Body of pancreas (tissue), 4 donors: ENCODE measurements at regions not wholly inside any gene's neighbourhood (a gene's known extent, or its start where the extent isn't known, plus 50 kb on each side); places are given as distances from the start of the nearest gene placed in this dataset.

Source experiments
- ATAC-seq: fragments of 150-250 bp; one replicate; pipeline ENCODE4 v1.9.1; 2016
- DNase-seq, 4 donors: peaks; one replicate each; pipeline ENCODE4 v3.0.0-alpha.2; 2019
- H3K27ac ChIP-seq, 4 donors: fragments of 200-600 bp; sonication (generic); 1 replicate in 3 of 4; 2 replicates in 1 of 4; pipeline versions ENCODE4 v1.5.1 to v1.6.1; 2016 to 2019; ENCODE audit warnings: mild to moderate bottlenecking in 1 of 4, mixed read lengths in 1 of 4, moderate library complexity in 1 of 4
- H3K27me3 ChIP-seq, 2 donors: fragments of 200-600 bp; sonication (generic); one replicate each; pipeline ENCODE4 v1.6.0; 2016; ENCODE audit warnings: mild to moderate bottlenecking in 1 of 2
- H3K36me3 ChIP-seq, 2 donors: fragments of 200-600 bp; sonication (generic); replicated peaks in 1 of 2; 2 replicates each; pipeline ENCODE4 v1.5.1; 2016; ENCODE audit warnings: low read depth in 2 of 2; ENCODE audit not compliant: insufficient read depth in 1 of 2
- H3K4me1 ChIP-seq: fragments of 200-600 bp; sonication (generic); one replicate; pipeline ENCODE4 v1.6.0; 2016
- H3K4me3 ChIP-seq, 2 donors: fragments of 200-600 bp; sonication (generic); 1 replicate in 1 of 2; 2 replicates in 1 of 2; pipeline ENCODE4 v1.5.1; 2016 to 2019
- H3K9me3 ChIP-seq, 3 donors: fragments of 200-600 bp; sonication (generic); 1 replicate in 2 of 3; 2 replicates in 1 of 3; pipeline ENCODE4 v1.5.1; 2016
- CTCF ChIP-seq, 7 experiments: fragments of 450-650 bp in 4 of 7; fragments of 200-600 bp in 3 of 7; sonication (generic) in 3 of 7; IDR thresholded peaks; one replicate each; pipeline ENCODE4 v1.5.1; 2016 to 2019; ENCODE audit warnings: antibody characterized with exemption in 7 of 7
- POLR2A ChIP-seq, 3 donors: fragments of 450-650 bp; IDR thresholded peaks; one replicate each; pipeline ENCODE4 v1.6.1; 2016; ENCODE audit warnings: antibody characterized with exemption in 3 of 3, mild to moderate bottlenecking in 2 of 3
- WGBS, 2 donors: methylation state at CpG; one replicate each; pipeline ENCODE4 v1.1.5; 2017; 5-methylcytosine and 5-hydroxymethylcytosine counted together
- intact Hi-C: fragments of 100-400 bp; cut with DNase I; formaldehyde crosslinking; loops from one replicate; pipeline ENCODE4 v1.15.1; 2023

- intact Hi-C loops = no loop called here
- no peaks in the 10 kb centered on the region for H3K4me1 ChIP-seq
- WGBS, 2 donors = 46 to 65% methylated on average over 3 to 11 of the region's 11 CpGs
Observed at GRCh38 chr5:141762316-141762715, 80.3 kb upstream of the ARAP3 start.

GRCh38 chr5:141760753-141761152 lies 78.7 kb upstream of the ARAP3 start:
- ATAC-seq = no peak
- intact Hi-C loops = no loop called here
- Histone ChIP-seq H3K9me3 (no peaks in the 10 kb centered on the region), H3K4me1 (no peaks in the 10 kb centered on the region), H3K27me3 (no peaks in the 10 kb centered on the region), H3K27ac (no peak overlapping the region), H3K36me3 (no peaks in the 10 kb centered on the region), H3K4me3 (no peak overlapping the region)
- DNase-seq = no peak
- 54% methylated on average over 9 to 10 of the region's 10 CpGs for WGBS, 2 donors
- TF ChIP-seq CTCF (IDR thresholded peaks at IDR 0.05) = no peak
- TF ChIP-seq POLR2A (IDR thresholded peaks at IDR 0.05) = no peak

More at GRCh38 chr5:141762316-141762715, 80.3 kb upstream of the ARAP3 start:
- Histone ChIP-seq H3K27me3 (no peaks in the 10 kb centered on the region), H3K4me3 (no peak overlapping the region), H3K27ac (no peak overlapping the region), H3K36me3 (no peaks in the 10 kb centered on the region), H3K9me3 (no peaks in the 10 kb centered on the region)
- ATAC-seq = no peak
- no peak for DNase-seq
- no peak for TF ChIP-seq CTCF (IDR thresholded peaks at IDR 0.05)
- no peak for TF ChIP-seq POLR2A (IDR thresholded peaks at IDR 0.05)

- Histone ChIP-seq H3K4me3 (no peak overlapping the region), H3K9me3 (no peaks in the 10 kb centered on the region), H3K27me3 (no peaks in the 10 kb centered on the region), H3K27ac (no peak overlapping the region), H3K4me1 (no peaks in the 10 kb centered on the region), H3K36me3 (no peaks in the 10 kb centered on the region)
- ATAC-seq (no peak), DNase-seq (no peak)
- intact Hi-C loops = no loop called here
- TF ChIP-seq POLR2A (IDR thresholded peaks at IDR 0.05) (no peak), CTCF (IDR thresholded peaks at IDR 0.05) (no peak)
- 45 to 71% methylated on average over 4 of the region's 4 CpGs for WGBS, 2 donors
Observed at GRCh38 chr5:141760193-141760592, 78.2 kb upstream of the ARAP3 start.

GRCh38 chr5:141758310-141758998 lies 76.4 kb upstream of the ARAP3 start:
- intact Hi-C loops = no loop called here
- TF ChIP-seq CTCF (IDR thresholded peaks at IDR 0.05) = no peak
- TF ChIP-seq POLR2A (IDR thresholded peaks at IDR 0.05) = no peak
- no peak for DNase-seq
- no peaks in the 10 kb centered on the region for H3K4me1 ChIP-seq
- no peaks in the 10 kb centered on the region for H3K9me3 ChIP-seq
- H3K36me3 ChIP-seq = no peaks in the 10 kb centered on the region
- peaks cover 0 to 6% of the 10 kb centered on the region in 2 donors for H3K27me3 ChIP-seq
- WGBS, 2 donors = 13% methylated on average over 22 of the region's 22 CpGs
- ATAC-seq = no peak
- no peak overlapping the region for H3K4me3 ChIP-seq
- no peak overlapping the region for H3K27ac ChIP-seq

- intact Hi-C loops = no loop called here
- ATAC-seq (no peak), DNase-seq (peak in 3 of 4 donors; percentile 15 to 28 (median 23))
- Histone ChIP-seq H3K4me1 (no peaks in the 10 kb centered on the region), H3K36me3 (no peaks in the 10 kb centered on the region), H3K4me3 (no peak overlapping the region), H3K27me3 (peaks cover 0 to 7% of the 10 kb centered on the region in 2 donors), H3K9me3 (no peaks in the 10 kb centered on the region), H3K27ac (no peak overlapping the region)
- WGBS, 2 donors = 44 to 46% methylated on average over 5 to 6 of the region's 6 CpGs
- TF ChIP-seq POLR2A (IDR thresholded peaks at IDR 0.05) (no peak), CTCF (IDR thresholded peaks at IDR 0.05) (peak in 4 of 7 experiments; percentile 23 to 39 (median 26))
Observed at GRCh38 chr5:141757402-141757801, 75.4 kb upstream of the ARAP3 start.
